GM23248 (cell line): ENCODE measurements at regions not wholly inside any gene's neighbourhood (a gene's known extent, or its start where the extent isn't known, plus 50 kb on each side); places are given as distances from the start of the nearest gene placed in this dataset.
A peak's percentile ranks its signal among the peaks of the same experiment; 100 is the strongest.
"Not testable (repeated sequence)": the region's sequence is repeated elsewhere in the genome, so short reads cannot be mapped to it uniquely, and the experiment has no call there.

Experiments
- DNase-seq: peaks from one replicate; pipeline ENCODE4 v3.0.0-alpha.2; 2015
- H2AFZ ChIP-seq: fragments of 200-600 bp; sonication (generic); 2 replicates; pipeline ENCODE4 v1.6.1; 2016; ENCODE audit warnings: antibody characterized with exemption
- H3F3A ChIP-seq: fragments of 200-600 bp; sonication (generic); 2 replicates; pipeline ENCODE4 v1.6.1; 2016; ENCODE audit warnings: mild to moderate bottlenecking, antibody characterized with exemption, mixed run types; ENCODE audit not compliant: insufficient read depth
- H3K27ac ChIP-seq: fragments of 200-600 bp; sonication (generic); 2 replicates; pipeline ENCODE4 v1.5.1; 2016; ENCODE audit warnings: mild to moderate bottlenecking
- H3K27me3 ChIP-seq: fragments of 200-600 bp; sonication (generic); replicated peaks from 2 replicates; pipeline ENCODE4 v1.6.1; 2016; ENCODE audit warnings: mild to moderate bottlenecking; ENCODE audit not compliant: insufficient read depth
- H3K36me3 ChIP-seq: fragments of 200-600 bp; sonication (generic); 2 replicates; pipeline ENCODE4 v1.6.1; 2016; ENCODE audit warnings: low read depth, mild to moderate bottlenecking
- H3K4me1 ChIP-seq: fragments of 200-600 bp; sonication (generic); 2 replicates; pipeline ENCODE4 v1.6.1; 2016; ENCODE audit warnings: mild to moderate bottlenecking; ENCODE audit not compliant: insufficient read depth
- H3K4me2 ChIP-seq: fragments of 200-600 bp; sonication (generic); one replicate; pipeline ENCODE4 v1.6.1; 2016; ENCODE audit warnings: mild to moderate bottlenecking; ENCODE audit not compliant: unreplicated experiment
- H3K4me3 ChIP-seq: fragments of 200-600 bp; sonication (generic); 2 replicates; pipeline ENCODE4 v1.5.1; 2016; ENCODE audit warnings: mild to moderate bottlenecking
- H3K79me2 ChIP-seq: fragments of 200-600 bp; sonication (generic); 2 replicates; pipeline ENCODE4 v1.6.1; 2016; ENCODE audit warnings: mild to moderate bottlenecking; ENCODE audit not compliant: insufficient read depth
- H3K9ac ChIP-seq: fragments of 200-600 bp; sonication (generic); 2 replicates; pipeline ENCODE4 v1.6.1; 2016; ENCODE audit warnings: mild to moderate bottlenecking
- H3K9me2 ChIP-seq: fragments of 200-600 bp; sonication (generic); 2 replicates; pipeline ENCODE4 v1.6.1; 2016; ENCODE audit warnings: mixed run types, mild to moderate bottlenecking, moderate library complexity; ENCODE audit not compliant: insufficient read depth
- H3K9me3 ChIP-seq: fragments of 200-600 bp; sonication (generic); one replicate; pipeline ENCODE4 v1.6.1; 2017; ENCODE audit warnings: low read depth
- H4K20me1 ChIP-seq: fragments of 200-600 bp; sonication (generic); 2 replicates; pipeline ENCODE4 v1.6.0; 2016; ENCODE audit not compliant: insufficient read depth
- WGBS, 2 experiments: methylation state at CpG; one replicate each; pipeline ENCODE4 v1.1.6; 2015 to 2017; ENCODE audit warnings: low lambda C conversion rate in 2 of 2, low coverage in 1 of 2; ENCODE audit errors: missing lambda C conversion rate in 2 of 2; 5-methylcytosine and 5-hydroxymethylcytosine counted together
- in situ Hi-C: fragments of 300-500 bp; cut with MboI; formaldehyde crosslinking; loops from 2 replicates; pipeline ENCODE4 v1.15.0; 2020

- no CpG with 5 or more reads among the region's 3 CpGs for WGBS, 2 experiments
- H3F3A ChIP-seq, H4K20me1 ChIP-seq, H3K9ac ChIP-seq, H3K4me2 ChIP-seq, H3K4me3 ChIP-seq, H3K27me3 ChIP-seq, H3K9me3 ChIP-seq, H2AFZ ChIP-seq, H3K27ac ChIP-seq, H3K36me3 ChIP-seq, H3K79me2 ChIP-seq, in situ Hi-C loops, H3K4me1 ChIP-seq, DNase-seq, H3K9me2 ChIP-seq: not testable (repeated sequence)
Measured at GRCh38 chr2:95654897-95655296, 63.1 kb downstream of the TRIM43 start.

DNA sequence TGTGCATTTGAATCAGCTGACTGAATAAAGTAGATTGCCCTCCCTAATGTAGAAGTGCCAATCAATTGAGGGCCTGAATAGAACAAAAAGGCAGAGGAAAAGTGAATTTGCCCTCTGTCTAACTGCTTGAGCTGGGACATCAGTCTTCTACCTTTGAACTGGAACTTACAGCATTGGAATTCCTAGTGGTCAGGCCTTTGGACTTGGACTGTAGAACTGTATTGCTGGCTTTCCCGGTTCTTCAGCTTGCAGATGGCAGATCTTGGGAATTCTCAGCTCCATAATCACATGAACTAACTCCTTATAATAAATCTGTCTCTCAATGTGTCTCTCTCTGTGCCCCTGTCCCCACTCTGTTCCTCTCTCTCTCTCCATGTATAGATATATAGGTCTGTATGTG is 64.8 kb downstream of the TRIM43 start:
- H4K20me1 ChIP-seq = not testable (repeated sequence)

GRCh38 chr2:95657937-95658336 is 66.1 kb downstream of the TRIM43 start:
- H3K79me2 ChIP-seq, in situ Hi-C loops, DNase-seq, H3K4me2 ChIP-seq, H3K27ac ChIP-seq, H3F3A ChIP-seq, H3K4me3 ChIP-seq, H3K36me3 ChIP-seq, H4K20me1 ChIP-seq, H3K9me2 ChIP-seq, H3K9me3 ChIP-seq, H3K27me3 ChIP-seq, H3K9ac ChIP-seq, H3K4me1 ChIP-seq, H2AFZ ChIP-seq: not testable (repeated sequence)
- 91 to 96% methylated on average over 3 of the region's 3 CpGs for WGBS, 2 experiments

More for the DNA sequence above, 64.8 kb downstream of the TRIM43 start:
- H3K9me2 ChIP-seq, H3K9ac ChIP-seq, in situ Hi-C loops, H3K4me1 ChIP-seq, H3K4me3 ChIP-seq, H3K9me3 ChIP-seq, H3K4me2 ChIP-seq, H3K79me2 ChIP-seq, H3F3A ChIP-seq, H3K27me3 ChIP-seq, H3K27ac ChIP-seq, H2AFZ ChIP-seq, DNase-seq, H3K36me3 ChIP-seq: not testable (repeated sequence)
- WGBS, 2 experiments = 100% methylated on average over 1 of the region's 1 CpG

GRCh38 chr2:95660766-95661562 is 69.2 kb downstream of the TRIM43 start:
- 78 to 80% methylated on average over 16 of the region's 16 CpGs for WGBS, 2 experiments
- H3K27ac ChIP-seq, H3K9me3 ChIP-seq, H3K4me2 ChIP-seq, H3K9ac ChIP-seq, H3K4me3 ChIP-seq, DNase-seq, H2AFZ ChIP-seq, H3K4me1 ChIP-seq, H3K79me2 ChIP-seq, H4K20me1 ChIP-seq, H3K27me3 ChIP-seq, in situ Hi-C loops, H3F3A ChIP-seq, H3K36me3 ChIP-seq, H3K9me2 ChIP-seq: not testable (repeated sequence)

DNA sequence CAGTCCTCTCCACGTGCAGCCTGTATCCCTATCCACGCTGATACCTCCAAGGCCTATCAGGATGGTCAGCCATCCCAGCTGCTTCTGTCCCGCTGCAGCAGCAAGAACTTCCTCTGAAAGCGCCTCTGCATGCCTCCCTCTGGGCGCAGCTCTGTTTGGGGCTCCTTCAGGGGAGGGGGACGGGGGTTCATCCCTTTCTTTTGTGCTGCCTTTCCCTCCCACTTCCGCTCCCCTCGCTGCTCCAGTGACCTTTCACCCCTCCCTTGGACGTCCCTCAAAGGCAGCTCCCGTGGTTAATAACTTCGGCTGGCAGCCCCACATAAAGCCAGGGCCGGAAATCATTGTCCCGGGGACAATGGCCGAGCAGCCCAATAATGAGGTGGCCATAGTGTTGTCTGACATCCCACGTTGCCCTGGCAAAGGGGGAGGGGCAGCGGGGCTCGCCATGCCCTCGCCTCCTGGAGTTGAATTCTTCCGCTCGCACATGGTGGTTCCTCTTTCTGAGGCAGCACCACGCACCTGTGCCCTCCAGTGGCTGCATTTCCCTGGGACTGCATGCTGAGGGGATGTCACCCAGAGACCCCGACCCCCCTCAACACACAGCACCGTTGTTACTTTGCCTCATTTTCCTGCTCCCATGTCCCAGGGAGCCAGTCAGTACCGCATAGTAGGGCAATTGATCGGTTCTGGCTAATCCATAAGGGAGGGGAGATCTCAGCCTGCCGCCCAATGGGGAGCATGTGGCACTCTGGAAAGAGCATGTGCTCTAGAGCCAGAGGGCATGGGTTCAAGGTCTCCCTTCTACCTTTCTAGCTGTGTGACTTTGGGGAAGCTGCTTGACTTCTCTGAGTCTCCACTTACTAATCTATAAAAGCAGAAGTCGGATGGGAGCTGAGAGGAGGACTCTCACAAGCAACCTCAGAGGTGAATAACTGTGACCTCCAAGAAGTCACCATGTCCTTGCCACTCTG is 72.0 kb downstream of the TRIM43 start:
- not testable (repeated sequence) for DNase-seq

DNA sequence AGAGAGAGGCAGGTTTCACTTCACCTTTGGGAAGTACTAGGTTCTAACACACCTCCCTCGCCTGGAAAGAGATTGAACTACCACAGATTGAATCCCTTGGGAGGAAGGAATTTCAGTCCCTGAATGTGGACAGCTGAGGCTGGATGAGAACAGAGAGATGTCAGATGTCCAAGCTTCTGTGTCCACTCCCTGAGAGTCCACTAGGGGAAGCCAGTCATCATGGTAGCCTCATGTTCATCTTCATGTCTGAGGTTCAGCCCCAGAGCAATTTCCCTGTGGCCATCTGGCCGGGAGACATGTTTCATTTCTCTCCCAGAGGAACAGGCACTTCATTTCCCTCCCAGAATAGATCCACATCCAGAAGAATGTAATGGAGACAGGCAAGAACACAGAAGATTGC is 74.8 kb downstream of the TRIM43 start:
- H3K27ac ChIP-seq, H3K36me3 ChIP-seq, H3K9me3 ChIP-seq, in situ Hi-C loops, H3K9ac ChIP-seq, H3K9me2 ChIP-seq, H2AFZ ChIP-seq, H3K4me2 ChIP-seq, H4K20me1 ChIP-seq, H3K4me3 ChIP-seq, H3K79me2 ChIP-seq, H3K27me3 ChIP-seq: not testable (repeated sequence)
- Histone ChIP-seq H3K4me1 (peaks cover 25% of the 10 kb centered on the region), H3F3A (peaks cover 14% of the 10 kb centered on the region)
- WGBS, 2 experiments = 78 to 93% methylated on average over 2 of the region's 2 CpGs
- peak; percentile 43 for DNase-seq

More for the DNA sequence above, 72.0 kb downstream of the TRIM43 start:
- H3K27ac ChIP-seq, H3K4me3 ChIP-seq, H3K4me1 ChIP-seq, H3K27me3 ChIP-seq, H3K9ac ChIP-seq, H3K9me3 ChIP-seq, H3K9me2 ChIP-seq, H3K4me2 ChIP-seq, H3F3A ChIP-seq, H3K36me3 ChIP-seq, H4K20me1 ChIP-seq, H2AFZ ChIP-seq, H3K79me2 ChIP-seq, in situ Hi-C loops: not testable (repeated sequence)
- 70 to 75% methylated on average over 21 to 27 of the region's 27 CpGs for WGBS, 2 experiments
